Esophagus squamous epithelium (tissue), 4 donors: ENCODE measurements at regions not wholly inside any gene's neighbourhood (a gene's known extent, or its start where the extent isn't known, plus 50 kb on each side); places are given as distances from the start of the nearest gene placed in this dataset.

ENCODE experiments used
- CTCF ChIP-seq, 6 experiments: fragments of 450-650 bp in 4 of 6; fragments of 200-600 bp in 2 of 6; sonication (generic) in 2 of 6; IDR thresholded peaks; one replicate each; pipeline ENCODE4 v1.5.1; 2016 to 2019; ENCODE audit warnings: antibody characterized with exemption in 6 of 6, mild to moderate bottlenecking in 4 of 6, moderate library complexity in 4 of 6
- POLR2A ChIP-seq, 4 donors: fragments of 450-650 bp; IDR thresholded peaks; one replicate each; pipeline ENCODE4 v1.6.1; 2017; ENCODE audit warnings: antibody characterized with exemption in 4 of 4, mild to moderate bottlenecking in 4 of 4, moderate library complexity in 3 of 4

- TF ChIP-seq CTCF (IDR thresholded peaks at IDR 0.05): no peak
- no peak for TF ChIP-seq POLR2A (IDR thresholded peaks at IDR 0.05)
These were observed 304.0 kb downstream of the IRS1 start for GRCh38 chr2:226495466-226496272.
